SK-N-DZ (cell line): ENCODE measurements at regions not wholly inside any gene's neighbourhood (a gene's known extent, or its start where the extent isn't known, plus 50 kb on each side); places are given as distances from the start of the nearest gene placed in this dataset.
"Not testable (repeated sequence)": the region's sequence is repeated elsewhere in the genome, so short reads cannot be mapped to it uniquely, and the experiment has no call there.

ENCODE experiments used
- DNase-seq: peaks from one replicate; pipeline ENCODE4 v3.0.0-alpha.2; 2015; ENCODE audit warnings: low spot score

DNA sequence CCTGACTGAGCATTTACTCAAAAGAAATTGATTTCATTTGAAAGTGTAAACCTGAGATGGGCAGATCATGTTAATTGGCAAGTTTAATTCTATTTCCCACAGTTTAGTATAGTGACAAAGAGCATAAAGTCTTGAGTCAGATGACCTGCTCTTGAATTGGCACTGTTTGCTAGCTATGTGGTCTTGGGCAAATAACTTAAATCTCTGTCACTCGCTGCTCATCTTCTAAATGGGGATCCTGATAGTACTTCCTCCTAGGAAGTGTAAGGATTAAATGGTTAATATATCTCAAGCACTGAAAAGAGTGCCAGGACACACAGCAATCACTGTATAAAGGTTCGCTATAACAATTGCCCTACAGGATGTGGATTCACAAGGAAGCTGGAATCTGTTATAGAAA, 242.8 kb upstream of the JADE1 start:
- DNase-seq, result no peak

DNA sequence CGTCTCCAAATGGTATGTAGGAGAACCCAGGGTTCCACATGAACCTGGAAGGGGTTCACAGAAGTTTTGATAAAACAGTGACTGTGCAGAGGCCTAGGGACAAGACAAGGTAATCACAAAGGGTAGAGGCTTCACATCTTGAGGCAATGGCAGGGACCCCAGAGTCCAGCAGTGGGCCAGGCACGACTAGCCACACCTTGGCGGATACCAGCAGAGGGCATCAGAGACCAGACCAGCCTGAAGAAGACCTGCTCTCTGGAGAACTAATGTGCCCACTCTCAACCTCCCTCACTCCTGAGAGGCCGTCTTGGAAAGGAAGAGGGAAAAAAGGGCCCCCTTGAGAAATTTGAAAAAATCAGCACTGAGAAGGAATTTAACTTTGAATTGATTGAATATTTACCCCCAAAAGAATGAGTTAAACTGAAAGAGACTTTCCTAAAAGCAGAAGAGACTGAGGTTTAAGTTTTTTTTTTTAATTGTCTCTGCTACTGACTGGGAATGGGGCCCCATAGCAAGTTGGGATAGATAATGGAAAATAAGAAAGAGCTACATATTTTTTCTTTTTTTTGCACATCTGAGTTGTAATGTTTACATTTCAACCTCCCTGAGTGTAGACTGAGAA, 243.8 kb upstream of the JADE1 start:
- peak; percentile 48 for DNase-seq

DNA sequence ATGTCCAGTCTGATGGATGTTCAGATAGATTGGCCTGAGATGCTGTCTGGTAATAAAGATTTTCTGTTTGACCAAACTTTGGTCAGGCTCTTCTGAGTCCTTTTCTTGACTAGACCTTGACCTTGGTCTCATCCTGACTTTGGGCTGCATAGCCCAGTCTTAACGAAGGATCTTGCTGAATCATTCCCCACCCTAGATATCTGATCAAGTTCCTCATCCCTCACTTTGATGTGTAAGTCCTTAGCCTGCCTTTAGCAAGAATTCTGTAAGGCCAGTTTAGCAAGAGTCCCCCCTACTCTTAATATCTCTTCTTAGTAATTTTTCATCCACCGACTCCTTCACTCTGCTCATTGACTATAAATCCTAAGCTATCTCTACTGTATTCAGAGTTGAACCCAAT, 244.4 kb upstream of the JADE1 start:
- no peak for DNase-seq

DNA sequence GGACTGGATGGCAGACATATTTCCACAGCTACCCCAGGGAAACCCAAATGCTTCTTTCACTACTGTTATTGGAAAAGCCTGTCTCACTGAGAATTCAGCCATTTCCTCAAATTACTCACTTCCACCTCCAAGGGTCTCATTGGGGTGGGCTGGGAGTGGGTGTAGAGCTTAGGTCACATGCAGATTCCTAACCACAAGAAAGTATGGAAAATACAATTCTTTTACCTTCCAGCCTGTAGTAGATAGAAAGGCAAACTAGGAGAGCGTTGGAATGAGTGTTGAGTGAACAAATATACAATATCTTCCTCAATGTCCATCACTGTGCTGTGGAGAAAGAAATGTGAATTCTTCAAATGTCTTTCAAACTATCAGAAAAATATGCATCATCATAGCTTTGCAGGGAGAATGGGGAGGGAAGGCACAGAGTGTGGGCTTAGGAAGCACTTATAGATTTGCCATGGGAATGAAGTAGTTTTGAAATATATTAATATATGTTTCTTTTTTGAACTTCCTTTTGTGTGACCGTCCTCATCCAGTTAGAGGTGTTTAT, 245.3 kb upstream of the JADE1 start:
- DNase-seq, result no peak

DNA sequence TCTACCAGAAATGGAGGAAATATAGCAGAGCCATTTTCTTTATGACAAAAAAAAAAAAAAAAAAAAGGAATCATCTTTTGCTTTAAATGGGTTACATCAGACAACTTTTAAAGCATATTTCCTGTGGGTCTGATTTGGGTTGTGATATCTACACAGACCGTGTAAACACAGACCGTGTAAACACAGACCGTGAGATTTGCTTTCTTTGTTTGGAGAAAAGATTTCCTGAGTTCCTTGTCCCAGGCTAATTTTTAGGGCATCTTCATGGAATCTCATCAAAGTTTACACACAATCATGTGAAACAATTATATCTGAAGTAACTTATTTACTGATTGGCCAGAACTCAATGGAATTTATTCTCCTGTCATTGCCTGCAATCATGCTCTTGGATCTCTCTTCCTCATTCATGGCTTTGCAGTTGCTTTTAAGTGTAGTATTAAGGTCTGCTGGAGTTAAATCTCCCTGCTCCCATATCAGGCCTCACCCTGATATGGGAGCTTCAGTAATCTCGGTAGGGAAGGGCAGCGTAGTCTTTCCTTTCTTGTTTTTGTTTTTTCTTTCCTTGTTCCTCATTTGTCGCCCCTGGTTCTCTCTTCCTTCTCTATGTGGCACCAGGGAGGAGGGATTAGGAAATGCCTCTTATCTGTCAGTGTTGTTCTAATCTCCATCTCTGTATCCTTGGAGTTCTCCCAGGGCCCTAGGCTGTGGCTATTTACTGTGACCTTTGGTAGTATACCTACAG, 248.6 kb upstream of the JADE1 start:
- no peak for DNase-seq

DNA sequence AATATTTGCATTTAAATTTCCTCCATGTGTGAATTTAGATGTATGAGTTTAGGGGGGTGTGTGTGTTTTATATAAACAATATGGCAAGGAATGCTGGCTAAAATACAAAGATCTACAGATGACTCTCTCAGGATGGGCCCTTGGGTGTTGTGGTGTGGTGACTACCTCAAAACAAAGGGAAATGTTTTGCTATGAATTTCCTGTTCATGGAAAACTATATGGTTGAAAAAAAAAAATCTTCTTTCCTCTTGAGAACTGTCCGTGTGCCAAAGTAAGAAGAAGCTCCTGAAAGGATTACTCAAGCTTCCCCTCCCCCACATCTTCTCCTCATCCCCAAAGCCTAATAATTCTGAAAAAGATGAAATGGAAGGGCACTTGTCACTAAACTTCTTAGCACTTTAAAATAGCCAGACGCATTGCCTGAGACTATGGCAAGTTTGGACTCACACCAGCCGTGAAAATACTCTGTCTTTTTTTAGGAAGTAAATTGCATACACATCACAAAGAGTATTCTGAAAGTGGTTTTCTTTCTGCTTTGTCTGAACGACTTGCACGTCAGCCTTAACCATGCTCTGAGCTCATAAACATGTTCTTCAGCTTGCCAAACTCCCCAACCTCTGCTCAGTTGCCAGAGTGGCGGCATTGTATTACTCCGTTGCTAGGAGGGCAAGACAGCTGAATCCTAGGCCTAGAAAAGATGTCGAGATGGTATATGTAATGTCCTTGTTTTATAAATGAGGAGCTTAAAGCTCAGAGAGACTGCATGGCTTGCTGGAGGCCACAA, 250.4 kb upstream of the JADE1 start:
- DNase-seq, result no peak

DNA sequence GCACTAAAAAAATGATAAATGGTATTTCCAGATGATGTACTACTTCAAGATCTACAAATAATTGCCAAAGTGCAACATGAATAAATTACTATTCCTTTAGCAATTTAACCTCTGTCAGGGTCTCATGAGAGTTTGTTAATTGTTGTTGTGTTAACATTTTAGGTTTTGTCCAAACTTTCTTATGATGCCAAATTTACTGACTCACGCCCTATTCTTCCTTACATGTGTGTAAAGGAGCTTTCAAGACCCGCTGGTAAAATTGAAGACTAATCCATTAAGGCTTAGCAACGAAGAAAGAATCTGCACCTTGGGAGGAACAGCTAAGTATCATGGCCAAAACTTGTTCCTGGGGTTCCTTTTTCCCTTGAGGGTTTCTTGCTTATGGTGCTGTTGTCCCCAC, 252.7 kb upstream of the JADE1 start:
- no peak for DNase-seq

DNA sequence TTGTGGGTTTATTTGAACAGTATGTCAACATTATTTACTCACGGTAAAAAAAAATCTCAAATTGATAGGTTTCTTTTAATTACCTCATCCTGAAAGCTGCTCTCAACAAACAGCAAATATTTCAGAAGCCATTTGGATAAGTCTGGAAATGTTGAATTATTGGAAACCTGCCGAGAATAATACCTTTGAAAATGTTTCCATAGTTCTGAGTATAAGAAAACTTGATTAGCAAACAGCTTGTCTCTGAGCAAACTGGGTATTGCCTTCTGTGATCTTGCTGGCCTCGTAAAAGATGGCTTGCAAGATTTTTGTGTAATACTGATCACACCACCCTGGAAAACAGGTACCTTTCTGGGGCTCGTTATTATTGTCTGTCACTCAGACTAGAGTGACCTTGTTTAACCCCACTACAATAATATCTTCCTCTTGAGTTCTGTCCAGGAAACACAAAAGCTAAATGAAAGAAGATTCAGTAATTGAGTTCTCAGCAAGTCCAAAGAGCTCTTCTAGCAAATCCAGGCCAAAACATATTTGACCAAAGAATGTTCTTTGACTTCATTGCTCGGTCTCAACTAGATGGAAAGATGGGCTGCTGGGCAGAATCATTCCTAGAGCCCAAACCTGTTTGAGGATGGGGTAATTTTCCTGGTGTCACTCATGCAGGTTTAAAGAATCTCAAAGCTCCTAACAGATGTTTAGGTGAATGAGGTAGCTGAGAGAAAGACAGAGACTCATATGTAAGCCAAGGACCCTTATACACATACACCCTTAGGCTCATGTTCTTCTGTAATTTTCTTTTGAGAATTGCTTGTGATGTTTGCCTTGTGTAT, 255.6 kb upstream of the JADE1 start:
- DNase-seq, result peak; percentile 20

DNA sequence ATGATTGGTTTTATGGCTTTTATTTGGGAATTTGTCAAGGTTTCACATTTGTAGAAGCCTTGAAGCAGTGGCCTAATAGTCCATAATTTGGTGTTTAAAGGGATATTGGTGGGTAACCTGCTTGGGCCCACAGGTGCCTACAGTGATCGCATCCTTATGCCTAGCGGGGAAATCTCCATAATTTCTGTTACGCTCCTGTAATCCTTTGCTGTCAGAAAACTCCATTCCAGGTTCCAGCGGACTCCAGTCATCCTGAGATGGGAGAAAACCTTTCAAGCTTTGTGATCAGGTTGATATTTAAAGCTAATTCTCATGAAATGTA, 257.0 kb upstream of the JADE1 start:
- no peak for DNase-seq

DNA sequence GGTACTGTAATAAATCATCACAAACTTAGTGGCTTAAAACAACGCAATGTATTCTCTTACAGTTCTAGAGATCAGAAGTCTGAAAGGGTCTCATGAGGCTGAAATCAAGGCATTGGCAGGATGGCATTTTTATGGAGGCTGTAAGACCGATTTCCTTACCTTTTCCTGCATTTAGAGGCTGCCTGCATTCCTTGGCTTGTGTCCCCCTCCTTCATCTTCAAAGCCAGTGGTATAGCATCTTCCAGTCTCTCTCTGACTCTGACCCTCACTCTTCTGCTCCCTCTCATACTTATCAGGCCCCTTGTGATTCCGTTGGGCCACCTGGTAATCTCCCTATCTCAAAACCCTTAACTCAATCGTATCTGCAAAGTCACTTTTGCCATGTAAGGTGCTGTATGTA, 258.2 kb upstream of the JADE1 start:
- DNase-seq, result no peak

DNA sequence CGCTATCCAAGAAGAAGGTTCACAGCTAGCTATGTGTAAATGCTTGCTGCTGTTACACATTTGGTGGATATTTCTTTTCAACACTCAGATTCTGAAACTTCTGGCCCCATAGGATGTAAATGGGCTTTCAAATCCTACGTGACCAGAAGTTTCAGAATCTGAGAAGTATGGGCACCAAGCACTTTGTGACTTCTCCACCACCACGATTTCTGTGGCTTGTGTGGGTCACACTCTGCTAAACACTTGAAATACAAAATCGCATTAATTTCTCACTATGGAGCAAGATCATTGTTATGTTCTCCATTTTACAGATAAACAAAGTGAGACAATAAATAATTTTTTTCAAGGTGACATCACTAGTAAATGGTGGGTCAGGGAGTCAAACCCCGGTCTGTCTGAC, 259.4 kb upstream of the JADE1 start:
- DNase-seq, result no peak

DNA sequence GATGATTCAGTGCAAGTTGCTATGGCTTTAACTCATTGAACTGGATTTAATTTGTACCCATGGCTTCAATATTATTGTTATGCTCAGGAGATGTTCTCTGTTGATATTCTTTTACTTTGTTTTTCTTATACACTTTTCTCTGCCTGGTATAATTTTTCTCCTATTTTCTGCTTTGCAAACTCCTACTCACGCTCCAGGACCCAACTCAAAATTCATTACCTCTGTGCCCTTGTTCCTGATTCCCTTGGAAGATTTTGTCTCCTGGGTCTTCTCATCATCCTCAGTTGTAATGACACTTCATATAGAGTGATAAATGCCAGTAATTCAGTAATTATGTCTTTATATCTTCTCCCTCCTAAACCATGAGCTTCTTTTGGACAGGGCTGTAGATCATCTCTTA, 259.9 kb upstream of the JADE1 start:
- DNase-seq, result no peak

DNA sequence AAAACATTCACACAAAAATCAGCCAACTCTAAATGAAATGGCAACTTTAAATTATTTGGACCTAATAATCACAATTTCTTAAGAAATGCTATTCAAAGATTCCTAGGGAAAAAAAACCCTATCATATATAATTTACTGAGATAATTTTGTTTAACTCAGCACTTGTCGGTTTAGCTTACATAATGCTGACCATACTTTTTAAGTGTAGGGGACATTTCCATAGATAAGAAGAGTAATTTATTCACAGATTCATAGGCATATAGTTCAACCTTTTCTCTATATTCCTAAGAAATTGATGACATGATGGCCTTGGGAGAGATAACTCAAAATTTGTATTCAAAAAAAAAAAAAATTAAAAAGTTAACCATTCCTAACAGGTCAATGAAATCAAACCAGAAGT, 260.8 kb upstream of the PGRMC2 start:
- DNase-seq, result no peak

DNA sequence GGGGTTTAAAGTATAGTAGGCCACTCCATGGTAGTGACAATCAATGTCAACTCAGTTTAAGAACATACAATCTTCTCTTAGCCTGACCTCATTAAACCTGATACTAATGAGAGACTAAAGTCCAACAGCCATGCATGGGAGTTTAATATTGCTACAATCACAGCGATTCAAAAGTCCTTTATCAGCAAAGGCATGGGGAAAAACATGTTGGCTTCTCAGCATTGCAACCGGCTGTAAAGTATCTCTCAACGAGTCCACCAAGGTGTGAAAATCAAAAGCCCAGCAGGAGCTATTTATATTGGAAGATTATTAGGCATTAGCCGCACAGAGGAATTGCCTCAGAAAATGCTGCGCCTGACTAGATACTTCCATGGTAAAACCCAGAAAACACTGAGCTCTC, 256.7 kb upstream of the PGRMC2 start:
- DNase-seq, result no peak

DNA sequence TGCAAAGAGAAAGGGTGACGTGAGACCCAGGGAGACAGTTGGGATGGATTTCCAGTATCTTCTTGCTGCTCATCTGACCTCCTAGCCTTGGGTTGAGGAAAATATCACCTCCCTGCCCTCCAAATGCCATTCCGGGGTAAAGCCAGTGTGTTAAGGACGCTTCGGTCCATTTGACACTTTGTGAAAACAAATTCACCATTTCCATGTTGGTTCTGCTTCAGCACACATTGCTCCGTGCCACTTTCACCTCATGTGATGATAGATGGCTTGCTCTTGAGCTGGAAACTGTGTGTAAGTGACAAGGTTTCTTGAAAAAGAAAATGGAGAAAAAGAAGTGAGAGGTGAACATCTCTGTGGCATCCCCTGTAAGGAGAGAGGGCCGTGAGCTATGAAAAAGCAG, 256.1 kb upstream of the PGRMC2 start:
- DNase-seq, result no peak

DNA sequence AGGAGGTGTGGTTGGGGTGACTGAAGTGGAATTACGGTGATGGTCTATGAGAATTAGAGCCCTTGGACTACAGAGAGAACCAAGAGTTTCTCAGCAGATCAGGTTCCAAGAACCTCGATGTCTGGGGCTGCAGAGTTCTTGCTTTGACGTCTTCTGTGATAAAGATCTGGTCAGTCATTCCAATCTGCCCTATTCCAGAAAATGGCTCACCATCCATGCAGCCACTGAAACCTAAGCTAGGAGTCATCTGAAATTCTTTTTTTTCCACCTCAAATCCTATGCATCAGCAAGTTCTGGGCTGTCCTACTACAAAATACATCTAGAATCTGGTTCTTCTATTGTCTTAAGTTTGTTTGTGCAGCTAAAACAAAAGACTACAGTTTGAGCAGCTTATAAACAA, 254.4 kb upstream of the PGRMC2 start:
- no peak for DNase-seq

DNA sequence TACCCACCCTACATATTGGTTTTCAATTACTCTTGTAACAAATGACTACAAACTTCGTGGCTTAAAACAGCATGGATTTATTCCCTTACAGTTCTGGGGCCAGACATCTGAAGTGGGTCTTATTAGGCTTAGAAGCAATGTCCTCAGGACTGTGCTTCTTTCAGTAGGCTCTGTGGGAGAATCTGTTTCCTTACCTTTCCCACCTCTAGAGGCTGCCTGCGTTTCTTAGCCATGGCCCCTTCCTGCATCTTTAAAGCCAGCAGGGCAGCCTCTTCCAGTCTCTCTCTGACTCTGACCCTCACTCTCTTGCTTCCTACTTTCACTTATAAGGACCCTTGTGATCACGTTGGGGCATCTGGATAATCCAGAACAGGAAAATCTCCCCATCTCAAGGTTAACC, 252.5 kb upstream of the PGRMC2 start:
- no peak for DNase-seq

DNA sequence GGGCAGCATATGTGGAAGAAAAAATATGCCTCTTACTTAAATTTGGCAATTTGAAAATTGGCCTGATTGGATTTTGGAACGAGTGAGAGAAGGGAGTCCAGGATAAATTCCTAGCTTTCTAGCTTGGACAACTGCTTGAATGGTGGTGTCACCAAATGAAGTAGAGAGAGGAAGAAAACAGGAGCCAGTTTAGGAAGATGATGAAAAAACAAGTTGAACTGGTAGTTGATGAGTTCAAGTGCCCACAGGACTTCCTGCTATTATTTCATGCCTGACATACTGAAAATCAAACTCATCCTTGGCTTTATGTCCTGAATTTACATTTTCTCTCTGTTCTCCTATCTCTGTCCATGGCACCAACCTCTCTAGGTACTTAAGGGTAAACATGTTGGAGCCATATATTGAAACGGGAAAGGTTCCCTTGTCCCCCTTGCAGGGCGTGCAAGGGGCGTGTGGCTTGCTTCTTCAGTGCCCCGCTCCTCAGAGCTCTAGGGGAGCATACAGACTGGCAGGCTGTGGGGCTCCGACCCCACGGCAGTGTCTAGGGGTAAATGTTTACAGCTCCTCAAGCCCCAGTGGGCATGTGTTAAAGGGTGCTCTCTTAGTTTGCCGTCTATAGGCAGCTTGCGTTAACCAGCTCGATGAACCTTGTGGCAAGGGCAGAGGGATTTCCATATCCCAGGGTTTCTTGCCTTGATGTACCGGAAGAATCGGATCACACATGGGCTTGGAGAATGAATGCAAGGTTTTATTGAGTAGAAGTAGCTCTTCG, 250.7 kb upstream of the PGRMC2 start:
- DNase-seq, result no peak

DNA sequence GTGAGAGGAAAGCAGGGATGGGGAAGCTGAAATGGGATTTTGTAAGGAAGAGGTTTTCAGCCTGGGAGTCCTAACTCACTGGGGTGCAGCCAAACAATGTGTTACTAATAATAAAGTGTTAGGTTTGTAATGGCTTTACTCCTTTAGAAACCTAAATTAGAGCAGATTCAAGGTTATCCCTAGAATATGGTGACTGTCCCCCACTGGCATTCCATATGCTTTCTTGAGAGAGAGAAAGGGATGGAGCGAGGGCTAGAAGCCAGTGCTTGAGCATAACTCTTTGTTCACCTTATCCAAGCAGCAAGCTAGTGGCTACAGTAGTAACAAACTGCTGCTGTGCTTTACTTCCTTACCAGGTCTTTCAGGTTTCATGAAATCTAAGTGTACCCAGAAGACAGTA, 249.1 kb upstream of the PGRMC2 start:
- DNase-seq, result no peak

DNA sequence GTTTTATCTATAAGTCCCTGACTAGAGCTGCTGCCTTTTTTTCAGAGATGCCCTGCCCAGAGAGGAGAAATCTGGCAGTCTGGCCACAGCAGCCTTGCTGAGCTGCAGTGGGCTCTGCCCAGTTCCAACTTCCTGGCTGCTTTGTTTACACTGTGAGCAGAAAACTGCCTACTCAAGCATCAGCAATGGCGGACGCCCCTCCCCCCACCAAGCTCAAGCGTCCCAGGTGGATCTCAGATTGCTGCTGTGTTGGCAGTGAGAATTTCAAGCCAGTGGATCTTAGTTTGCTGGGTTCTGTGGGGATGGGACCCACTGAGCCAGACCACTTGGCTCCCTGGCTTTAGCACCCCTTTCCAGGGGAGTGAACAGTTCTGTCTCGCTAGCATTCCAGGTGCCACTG, 247.9 kb upstream of the PGRMC2 start:
- not testable (repeated sequence) for DNase-seq
